HuH-7 (cell line): ENCODE measurements at regions not wholly inside any gene's neighbourhood (a gene's known extent, or its start where the extent isn't known, plus 50 kb on each side); places are given as distances from the start of the nearest gene placed in this dataset.

Experiments
- DNase-seq: peaks from one replicate; pipeline ENCODE4 v3.0.0; 2011; ENCODE audit warnings: low spot score

DNA sequence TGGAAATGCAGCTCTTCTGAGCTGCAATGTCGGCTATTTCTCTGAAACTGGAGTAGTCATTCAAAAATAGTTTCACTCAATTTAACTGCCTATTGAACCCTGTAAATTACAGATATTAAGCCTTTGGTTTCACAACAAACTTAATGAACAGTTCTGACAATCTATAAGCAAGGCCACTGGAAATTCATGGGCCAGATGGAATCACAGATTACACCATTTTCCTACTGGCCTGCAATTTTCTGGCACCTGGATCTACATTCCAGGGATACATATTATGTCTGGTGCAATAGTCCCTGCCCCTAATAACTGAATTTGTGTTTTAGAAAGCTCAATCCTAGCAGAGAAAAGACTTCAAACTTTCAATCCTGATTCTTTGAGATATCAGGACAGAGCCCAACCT is 551.7 kb downstream of the RNF144A start:
- DNase-seq = no peak

- DNase-seq = no peak
Measured at GRCh38 chr2:7471185-7471584, 554.0 kb downstream of the RNF144A start.

DNA sequence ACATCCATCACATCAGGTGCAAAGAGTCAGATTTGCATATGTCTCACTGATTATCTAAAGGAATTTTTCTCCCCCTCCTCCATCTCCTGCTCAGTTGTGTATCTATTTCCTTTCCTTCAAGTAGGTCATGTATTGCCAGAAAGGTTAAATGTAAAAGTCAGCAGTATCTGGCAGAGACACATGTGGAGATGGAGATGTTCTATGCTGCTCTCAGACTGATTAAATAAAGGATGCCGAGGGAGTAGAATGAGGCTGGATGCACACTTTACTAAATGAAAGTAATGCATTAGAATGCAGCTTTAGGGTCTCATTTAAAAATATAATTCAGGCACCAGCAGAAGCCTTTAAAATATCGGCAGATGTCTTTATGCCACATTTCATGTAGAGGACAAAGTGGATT is 555.3 kb downstream of the RNF144A start:
- DNase-seq = no peak

- no peak for DNase-seq
Measured at GRCh38 chr2:7473135-7473771, 556.0 kb downstream of the RNF144A start.

- DNase-seq = no peak
Measured at GRCh38 chr2:7476371-7476770, 559.2 kb downstream of the RNF144A start.

- no peak for DNase-seq
Measured at GRCh38 chr2:7479603-7480002, 562.4 kb downstream of the RNF144A start.

- DNase-seq = no peak
Measured at GRCh38 chr2:7480431-7480830, 563.2 kb downstream of the RNF144A start.

DNA sequence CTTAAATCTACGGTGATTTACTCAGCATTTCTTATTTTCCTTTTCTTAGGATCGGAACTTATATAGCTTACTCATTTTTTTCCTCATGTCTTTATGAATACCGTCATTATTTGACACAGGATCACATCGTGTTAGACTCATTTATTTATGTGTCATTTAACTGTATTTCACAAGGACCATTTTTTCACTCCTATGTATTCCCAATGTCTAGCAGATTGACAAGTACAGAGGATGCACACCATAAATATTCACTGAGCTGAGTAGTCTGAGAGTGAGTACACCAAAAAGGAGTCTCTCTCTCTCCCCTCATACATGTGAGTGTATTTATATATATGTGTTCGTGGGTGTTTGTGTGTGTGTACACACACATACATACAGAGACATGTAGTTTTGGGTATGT is 573.5 kb downstream of the RNF144A start:
- no peak for DNase-seq

- no peak for DNase-seq
Measured at GRCh38 chr2:7492719-7493118, 575.5 kb downstream of the RNF144A start.

- DNase-seq = no peak
Measured at GRCh38 chr2:7497178-7497577, 580.0 kb downstream of the RNF144A start.

DNA sequence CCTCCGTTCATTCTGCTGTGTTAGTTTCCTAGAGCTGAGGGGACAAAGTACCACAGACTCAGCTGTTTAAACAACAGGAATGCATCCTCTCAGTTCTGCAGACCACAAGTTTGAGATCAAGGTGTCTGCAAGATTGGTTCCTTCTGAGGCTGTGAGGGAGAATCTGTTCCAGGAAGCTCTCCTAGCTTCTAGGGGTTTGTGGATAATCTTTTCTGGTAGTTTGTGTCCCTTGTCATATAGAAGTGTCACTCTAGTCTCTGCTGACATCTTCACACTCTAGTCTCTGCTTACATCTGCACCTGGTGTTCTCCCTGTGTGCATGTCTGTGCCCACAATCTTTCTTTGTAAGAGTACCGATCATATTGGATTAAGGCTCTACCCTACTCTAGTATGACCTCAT is 581.8 kb downstream of the RNF144A start:
- DNase-seq = no peak

- no peak for DNase-seq
Measured at GRCh38 chr2:7502336-7502735, 585.1 kb downstream of the RNF144A start.

DNA sequence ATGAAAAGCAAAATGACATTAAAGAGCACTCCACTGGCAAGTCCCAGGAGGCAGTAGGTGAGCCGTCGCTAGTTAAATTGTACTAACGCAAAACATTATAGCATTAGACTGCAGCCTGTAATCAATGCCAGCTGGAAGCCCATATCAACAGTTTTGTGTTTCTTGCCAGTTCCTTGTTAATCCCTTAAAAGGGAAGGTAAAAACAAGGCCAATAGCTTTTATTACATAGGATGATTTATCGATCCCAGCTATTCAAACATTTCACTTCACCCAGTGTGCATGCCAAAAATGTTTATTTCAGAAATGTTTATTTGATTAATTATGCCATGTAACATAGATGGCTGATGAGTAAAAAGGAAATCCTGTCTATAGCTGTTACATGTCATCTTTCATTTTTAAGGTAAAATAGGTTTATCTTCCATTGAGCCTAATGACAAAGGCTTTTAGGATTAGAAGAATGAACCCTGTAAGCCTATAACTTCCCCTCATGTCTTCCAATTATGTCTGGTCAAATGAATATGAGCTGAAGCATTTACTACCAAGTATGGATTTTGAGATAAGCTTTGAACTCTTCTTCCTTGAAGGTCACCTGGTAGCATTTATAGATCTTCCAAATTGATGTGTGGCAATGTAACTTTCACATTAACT is 591.2 kb downstream of the RNF144A start:
- DNase-seq = no peak

GRCh38 chr2:7510353-7510752 is 593.1 kb downstream of the RNF144A start:
- DNase-seq = no peak

- no peak for DNase-seq
Measured at GRCh38 chr2:7513834-7514233, 596.6 kb downstream of the RNF144A start.

GRCh38 chr2:7515327-7515726 is 598.1 kb downstream of the RNF144A start:
- DNase-seq = no peak

DNA sequence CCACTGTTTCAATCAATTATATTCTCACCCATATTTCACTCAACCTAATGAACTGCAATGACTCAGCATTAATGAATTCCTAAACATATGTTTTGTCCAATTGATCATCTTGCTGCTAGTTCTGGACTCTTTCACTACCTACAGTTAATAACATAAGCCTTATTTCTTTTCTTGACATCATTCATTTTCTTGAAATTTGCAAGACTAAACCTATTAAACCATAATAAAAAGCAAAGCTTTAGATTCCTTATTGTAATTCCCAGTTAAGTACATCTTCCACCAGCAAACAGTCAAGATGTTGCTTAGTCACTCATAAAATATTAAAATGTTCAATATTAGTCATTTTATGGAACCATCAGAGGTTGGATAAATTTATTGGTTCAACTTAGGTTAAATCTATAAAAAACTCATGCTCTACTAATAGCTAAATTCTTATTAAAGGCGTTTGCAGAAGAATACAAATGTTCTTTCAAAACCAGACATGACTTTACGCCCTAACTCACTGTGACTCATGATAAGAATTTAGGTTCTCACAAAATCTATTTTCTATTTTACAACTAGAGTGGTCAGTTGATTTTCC is 599.4 kb downstream of the RNF144A start:
- no peak for DNase-seq

DNA sequence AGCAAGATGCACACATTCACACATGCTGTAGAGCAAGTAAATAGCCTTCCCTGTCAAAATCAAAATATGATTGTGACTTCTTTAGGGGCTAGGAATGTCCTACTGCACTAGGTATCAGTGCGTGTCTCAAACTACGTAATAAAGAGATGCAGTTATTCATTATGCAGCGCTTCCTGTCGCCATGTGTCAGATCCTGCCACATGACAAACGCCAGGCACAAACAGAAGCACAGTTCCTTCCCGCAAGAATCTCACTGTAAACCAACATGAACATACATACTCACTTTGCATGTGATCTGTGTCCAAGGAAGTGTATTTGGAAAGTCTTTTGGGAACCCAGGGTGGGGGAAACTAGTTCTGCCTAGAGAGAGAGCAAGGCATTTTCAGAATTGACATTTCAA is 599.9 kb downstream of the RNF144A start:
- DNase-seq = no peak

- no peak for DNase-seq
Measured at GRCh38 chr2:7517851-7518250, 600.6 kb downstream of the RNF144A start.

DNA sequence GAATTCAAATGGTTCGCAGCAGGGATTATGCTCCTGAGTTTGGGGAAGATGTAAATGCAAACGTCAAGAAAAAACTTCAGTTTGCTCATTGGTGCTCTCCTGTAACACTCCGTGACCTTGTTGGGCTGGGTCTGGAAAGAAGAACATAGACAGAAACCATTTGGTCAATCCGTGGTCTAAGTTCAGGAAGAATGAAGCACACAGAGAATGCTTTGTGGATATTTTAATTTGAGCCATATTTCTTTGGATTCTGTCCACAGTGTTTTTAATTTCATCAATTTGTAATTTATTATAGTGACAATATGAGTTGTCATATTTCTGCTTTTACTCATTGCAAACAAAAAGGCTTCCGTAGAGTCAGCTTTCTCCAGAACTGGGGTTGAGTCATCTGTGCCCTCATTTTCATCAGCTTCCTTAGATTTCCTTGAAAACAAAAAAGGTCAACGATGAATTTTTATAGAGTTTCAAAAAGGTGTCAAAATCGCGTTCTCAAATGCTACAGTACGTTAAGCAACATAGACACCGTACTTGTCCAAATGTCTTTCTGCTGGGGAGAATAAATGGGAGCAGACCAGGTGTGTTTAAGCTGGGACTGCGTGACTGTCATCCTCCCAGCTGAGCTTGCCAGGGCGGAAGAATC is 606.4 kb downstream of the RNF144A start:
- no peak for DNase-seq

DNA sequence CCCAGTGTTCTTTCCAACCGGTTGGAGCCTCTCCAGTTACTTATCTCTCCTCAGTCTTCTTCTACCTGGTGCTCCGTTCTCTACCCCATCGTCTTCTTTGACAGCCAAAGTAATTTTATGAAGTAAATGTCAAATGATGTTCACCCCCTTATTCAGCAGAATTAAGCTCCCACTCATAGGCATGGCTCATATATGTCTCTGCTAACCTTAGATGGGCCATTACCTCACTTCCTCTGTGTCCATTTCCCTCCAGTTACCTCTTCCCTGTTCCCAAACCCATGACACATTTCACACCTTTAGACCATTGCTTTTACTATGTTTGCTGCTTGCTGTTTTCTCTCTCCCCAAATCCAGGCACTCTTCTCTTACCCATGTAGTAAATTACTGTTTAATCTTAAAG is 607.0 kb downstream of the RNF144A start:
- DNase-seq = no peak

DNA sequence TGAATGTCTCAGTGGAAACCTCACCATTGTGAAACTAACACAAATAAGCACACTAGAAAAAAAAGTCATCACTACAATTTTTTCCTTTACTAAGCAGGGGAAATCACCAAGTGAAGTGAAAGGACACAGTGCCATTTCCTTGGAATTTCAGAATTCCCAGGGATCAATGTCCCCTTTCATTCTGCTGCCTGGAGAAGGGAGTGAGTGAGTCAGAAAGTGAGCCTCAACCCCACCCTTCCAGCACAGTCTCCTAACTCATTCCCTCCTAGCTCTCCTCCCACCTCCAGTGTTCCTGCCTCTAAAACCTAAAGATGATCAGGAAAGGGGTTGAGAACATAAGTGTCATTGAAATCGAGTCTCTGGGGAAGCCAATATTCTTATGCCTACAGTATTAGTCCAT is 608.5 kb downstream of the RNF144A start:
- no peak for DNase-seq

GRCh38 chr2:7527165-7527722 is 610.0 kb downstream of the RNF144A start:
- DNase-seq = no peak
